Fibroblast of skin of back (primary cell): ENCODE measurements at regions not wholly inside any gene's neighbourhood (a gene's known extent, or its start where the extent isn't known, plus 50 kb on each side); places are given as distances from the start of the nearest gene placed in this dataset.
"Not testable (repeated sequence)": the region's sequence is repeated elsewhere in the genome, so short reads cannot be mapped to it uniquely, and the experiment has no call there.

Experiments
- DNase-seq: peaks from one replicate; pipeline ENCODE4 v3.0.0-alpha.2; 2013

DNA sequence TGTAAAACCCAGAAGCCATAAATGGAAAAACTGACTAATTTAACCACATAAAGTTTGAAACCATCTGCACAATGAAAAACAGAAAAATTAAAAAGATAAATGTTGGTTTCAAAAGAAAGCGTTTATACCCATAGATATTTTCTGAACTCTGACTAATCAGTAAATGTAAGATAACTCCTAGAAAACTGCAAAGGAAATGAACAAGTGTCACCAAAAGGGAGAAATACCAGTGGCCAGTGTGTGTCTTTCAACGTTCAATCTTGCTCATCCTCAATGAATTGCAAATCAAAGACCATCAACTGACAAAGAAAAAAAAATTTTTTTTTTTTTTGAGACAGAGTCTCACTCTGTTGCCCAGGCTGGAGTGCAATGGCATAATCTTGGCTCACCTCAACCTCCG lies 180.1 kb downstream of the SYK start:
- no peak for DNase-seq

DNA sequence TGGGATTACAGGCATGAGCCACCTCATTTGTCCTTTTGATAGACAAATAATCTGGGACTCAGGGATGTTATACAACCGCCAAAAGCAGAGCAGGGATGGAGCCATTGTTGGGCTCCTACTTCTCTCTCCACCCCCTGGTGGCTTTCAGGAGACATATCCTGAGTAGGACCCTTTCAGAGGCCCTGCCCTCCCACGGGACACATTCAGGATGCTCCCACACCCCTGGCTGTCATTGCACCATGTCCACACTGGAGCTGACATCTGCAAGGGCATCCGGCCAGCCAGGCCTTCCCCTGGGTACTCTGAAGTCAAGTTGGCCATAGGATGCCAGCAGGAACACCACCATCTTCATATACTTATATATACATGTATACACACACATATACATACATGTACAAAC lies 181.8 kb downstream of the SYK start:
- DNase-seq = no peak

DNA sequence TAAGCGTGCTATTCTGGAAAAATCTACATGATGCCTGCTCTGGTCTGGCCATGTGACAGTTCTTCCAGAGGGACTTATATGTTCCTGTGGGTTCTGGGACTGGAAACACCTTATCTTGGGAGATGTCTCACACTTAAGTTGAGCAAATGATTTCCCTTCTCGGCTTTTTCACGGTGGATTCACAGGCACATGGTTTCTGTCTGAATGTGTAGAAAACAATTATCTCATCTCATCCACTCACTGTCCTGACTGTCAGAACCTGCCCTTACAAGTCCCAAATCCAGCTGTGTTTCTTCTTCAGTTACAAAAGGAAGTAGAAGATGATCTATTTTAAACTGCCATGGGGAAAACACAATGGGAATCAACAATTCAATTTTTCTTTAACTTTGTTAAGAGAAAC lies 184.0 kb downstream of the SYK start:
- no peak for DNase-seq

DNA sequence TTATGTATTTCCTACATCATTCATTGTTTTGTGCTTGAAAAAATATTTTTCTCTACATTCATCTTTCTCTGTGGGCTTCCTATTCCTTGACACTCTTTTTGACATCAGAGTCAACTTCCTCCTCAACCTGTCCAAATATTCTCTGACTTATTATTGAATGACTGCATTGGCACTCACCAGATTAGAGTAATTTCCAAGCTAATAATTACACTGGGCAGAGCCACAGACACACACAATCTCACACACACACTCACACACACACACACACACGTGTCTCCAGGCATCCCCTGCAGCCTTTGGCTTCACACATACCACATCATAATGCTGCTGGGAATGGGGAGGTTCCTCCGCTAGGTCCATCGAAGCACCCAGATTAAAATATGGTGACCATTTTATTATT lies 184.5 kb downstream of the SYK start:
- DNase-seq = no peak

DNA sequence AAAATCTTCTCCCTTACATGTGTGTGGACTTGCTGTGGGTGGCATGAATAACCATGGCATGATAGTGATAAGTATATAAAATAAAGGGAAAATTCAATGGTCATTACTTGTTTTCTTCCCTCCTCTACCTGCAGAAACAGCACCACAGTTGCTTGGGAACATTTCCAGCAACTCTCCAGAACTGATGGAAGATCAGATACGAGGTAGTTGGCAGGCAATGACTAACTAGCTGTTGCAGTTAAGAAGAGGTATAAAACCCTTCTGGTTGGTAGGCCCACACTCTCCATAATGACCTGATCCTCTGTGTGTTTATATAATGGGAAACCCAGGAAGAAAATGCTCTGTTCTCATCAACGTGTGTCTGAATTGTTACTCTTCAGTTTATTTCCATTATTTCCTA lies 185.9 kb downstream of the SYK start:
- no peak for DNase-seq

DNA sequence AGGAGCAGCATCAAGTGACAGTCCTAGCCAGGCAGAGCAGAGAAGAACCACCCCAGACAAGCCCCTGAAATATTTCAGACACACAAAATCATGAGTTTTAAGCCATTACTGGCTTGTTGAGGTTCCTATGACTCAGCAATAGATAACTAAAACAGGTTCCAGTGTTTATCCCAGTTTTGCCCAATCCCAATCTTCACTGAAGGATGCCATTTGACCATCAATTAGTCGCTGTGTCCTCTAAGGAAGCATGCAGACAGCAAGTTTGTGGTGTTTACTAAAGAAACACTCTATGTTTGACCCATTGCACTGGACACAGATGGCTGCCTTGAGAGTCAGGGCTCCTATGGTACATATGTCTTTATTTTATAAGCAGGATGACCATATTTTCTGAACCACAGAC lies 186.7 kb downstream of the SYK start:
- no peak for DNase-seq

DNA sequence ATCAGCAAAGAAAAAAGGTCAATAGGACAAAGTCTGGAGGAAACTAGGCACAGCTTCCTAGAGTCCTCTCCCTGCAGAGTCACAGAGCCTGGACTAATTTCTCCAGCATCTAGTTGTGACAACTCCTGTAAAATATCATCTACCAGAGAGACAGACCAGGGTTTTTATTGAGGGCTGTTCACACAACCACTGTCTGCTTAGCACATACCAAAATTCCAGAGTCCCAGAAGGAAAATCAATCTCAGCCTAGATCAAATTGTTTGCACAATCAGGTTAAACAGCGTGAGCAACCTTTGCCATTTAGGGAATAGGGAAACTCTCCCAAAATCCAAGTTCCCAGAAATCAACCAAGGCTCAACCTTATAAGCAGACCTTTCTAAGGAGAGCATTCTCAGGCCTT lies 190.3 kb downstream of the SYK start:
- peak; percentile 57 for DNase-seq

DNA sequence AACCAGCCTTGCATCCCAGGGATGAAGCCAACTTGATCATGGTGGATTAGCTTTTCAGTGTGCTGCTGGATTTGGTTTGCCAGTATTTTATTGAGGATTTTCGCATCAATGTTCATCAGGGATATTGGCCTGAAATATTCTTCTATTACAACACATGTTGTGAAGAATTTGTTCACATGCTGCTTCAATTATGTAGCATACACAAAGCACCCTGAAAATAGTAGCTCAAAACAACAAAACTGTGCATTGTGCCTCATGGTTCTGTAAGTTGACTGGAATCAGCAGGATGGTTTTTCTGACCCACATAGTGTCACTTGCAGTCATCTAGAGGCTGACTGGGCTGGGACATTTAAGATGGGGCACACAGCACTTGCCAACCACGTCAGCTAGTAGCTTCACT lies 193.9 kb downstream of the SYK start:
- DNase-seq = no peak

DNA sequence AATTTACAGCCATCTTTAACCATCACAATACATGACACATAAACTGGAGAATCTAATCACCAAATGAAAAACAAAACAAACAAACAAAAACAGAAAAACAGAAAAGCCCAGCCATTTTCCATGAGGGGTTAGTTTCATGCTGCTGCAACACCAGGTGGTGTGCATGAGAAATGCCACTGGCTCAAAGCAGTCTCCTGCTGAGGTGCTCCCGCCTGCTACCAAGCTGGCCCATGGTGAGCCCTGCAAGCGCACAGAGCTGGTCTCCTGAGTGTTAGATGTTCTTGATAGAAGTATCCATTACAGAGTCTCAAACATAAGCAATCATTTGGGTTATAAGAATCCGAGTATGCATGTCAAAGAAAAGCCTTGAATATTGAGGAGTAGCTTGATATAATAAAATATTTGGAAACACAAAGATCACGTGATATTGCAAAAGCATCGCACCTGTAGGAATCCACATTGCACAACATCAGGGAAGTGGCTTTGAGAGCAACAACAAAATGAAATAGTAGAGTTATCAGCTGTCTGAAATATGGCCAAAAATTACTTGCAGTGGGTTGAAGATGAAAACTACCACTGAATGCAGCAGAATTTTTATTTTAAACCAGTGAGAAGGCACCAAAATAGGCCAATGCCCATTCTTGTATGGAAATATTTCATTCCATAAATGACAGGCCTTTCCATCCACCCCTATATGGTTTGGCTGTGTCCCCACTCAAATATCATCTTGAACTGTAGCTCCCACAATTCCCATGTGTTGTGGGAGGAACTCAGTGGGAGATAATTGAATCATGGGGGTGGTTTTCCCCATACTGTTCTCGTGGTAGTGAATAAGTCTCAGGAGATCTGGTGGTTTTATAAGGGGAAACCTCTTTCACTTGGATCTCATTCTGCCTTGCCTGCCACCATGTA lies 194.8 kb downstream of the SYK start:
- DNase-seq = peak; percentile 37

DNA sequence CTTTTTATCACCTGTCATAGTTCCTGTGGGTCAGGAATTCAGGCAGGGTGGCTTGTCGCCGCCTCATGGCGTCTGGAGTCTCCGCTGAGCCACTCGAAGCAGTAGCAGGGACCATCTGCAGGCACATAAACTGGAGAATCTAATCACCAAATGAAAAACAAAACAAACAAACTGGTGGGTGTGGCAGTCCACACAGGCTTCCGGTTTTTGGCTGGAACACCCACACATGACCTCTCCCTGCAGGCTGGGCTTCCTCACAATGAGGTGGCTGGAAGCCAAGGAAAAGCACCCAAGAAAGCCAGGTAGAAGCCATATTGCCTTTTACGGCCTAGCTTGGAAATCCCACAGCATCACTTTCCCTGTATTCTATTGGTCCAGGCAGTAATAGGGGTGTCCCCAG lies 197.0 kb downstream of the SYK start:
- no peak for DNase-seq

DNA sequence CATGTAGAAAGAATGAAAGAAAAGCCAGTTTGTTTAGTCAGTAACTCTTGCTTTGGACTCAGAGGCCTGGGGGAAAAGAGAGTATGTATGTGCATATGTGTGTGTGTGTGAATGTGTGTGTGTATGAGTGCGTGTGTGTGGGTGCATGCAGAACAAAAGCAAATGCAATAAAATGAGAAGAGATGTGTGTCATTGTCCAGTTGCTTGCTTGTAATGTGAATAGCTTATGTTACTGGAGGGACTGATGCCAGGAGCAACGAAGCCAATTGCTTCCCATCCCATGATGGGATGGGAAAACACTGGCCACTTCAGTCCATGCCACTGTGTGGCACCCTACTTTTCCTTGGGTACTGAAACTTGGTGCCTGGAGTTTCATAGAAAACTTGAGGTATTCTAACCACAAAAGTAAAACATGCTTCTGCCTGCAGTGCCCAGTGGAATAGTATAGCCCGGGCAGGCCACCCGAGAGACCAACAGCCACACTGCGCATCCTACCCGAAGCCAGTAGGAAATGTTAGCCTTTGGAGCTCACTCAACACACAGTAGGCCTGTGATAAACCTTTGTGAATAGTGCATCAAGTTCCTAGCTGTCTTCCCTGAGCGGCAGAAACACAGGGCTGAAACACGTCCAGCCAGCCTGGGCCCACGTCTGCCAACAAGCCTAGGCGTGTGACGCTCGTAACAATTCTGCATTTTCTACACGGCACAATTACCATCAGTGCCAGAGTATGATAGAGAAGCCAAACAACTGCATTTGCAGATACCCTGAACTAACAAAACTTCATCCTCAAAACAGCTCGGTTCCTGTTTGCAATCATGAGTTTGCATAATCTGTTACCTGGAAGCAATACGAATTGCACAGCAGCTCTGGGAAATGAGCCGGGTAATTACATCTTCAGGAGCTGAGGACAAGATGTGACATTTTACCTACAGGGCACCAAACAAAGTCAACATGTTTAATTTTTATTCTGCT lies 198.1 kb downstream of the SYK start:
- DNase-seq = no peak

DNA sequence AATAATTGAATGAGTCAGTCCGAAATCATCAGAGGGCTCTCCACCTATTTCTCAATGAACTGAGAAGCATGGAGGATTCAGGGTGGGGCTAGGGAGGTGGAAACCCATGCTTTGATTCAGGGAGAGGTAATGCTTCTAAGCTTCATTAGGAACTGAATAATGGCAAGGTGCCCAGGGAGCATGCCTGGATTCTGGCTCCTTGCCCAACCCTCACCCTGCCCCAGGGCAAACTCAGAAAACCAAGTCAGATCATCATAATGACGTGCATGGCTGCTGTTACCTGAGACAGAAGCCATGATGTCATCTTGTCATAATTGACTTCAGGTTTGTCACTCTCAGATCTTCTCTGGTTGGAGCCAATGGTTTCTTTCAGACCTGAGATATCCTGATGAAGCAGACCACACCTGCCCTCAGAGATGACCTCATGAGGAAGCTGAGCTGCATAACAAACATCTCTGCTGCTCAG lies 199.6 kb downstream of the SYK start:
- DNase-seq = peak; percentile 28

DNA sequence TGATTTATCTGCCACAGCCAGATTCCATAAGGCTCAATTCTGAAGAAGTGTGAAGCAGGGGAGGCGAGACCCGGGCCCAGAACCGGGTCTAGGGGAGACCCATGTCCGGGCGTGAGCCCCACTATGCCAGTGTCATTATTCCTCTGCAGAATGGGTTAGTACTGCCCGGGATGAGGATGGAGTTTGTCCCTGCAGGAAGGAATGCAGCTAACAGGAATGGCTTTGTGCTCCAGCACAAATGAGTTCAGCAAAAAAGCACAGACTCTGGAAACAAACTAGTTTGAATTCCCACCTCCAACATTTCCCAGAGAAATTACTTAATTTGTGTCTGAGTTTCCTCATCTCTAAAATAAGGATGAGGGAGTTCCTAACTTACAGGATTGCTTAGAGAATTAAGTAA lies 202.9 kb downstream of the SYK start:
- no peak for DNase-seq

DNA sequence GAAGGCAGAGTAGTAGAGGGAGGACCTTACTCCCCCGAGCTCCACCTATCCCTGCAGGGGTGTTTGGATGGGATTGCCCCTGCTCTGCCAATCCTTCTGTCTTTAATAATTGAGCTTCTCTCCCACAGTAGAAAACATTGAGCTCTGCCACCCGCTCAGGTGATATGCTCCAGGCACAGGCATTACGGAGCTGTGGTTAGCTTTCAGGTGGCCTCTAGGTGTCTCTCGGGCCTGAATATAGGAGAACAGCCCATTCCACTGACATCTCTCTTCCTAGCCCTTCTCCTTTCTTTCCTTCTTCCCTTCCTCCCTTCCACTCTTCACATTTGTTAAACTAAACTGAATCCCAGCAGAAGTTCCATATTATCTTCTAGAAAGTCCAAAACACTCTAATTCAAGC lies 203.4 kb downstream of the SYK start:
- DNase-seq = no peak

DNA sequence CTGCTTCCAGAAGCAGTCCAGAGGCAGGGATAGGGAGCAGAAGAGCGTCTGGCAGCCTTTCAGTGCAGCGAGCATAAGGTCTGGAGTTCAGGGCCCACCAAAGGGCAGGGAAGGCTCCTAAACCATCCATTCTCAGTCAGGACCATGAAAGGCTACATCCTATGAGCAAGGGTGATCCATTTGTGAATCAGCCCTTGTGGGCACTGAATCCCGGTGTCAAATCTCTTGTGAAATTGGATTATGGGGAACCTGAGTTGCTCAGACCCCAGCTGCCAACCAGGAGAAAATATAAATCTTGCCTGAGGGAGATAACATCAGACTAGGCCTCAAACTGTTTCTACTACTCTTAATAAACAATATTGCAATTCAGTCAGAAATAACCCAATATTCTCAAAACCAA lies 204.4 kb downstream of the SYK start:
- DNase-seq = no peak

DNA sequence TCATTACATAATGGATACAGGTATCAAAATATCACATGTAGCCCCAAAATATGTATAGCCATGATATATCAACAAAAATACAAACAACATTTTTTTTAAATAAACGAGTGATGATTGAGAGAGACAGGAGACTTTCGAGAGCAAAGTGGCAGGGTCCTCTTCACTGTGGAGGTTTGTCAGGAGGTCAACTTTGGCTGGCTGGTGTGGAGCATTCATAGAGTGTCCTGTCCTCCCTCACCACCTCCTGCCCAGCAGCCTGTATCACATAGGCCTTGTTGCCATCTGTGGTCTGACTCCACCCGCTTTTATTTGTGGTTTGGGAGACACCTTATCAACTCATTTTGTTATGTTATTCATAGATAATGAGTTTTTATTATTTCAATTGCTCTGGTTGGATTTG lies 206.9 kb downstream of the SYK start:
- DNase-seq = no peak

DNA sequence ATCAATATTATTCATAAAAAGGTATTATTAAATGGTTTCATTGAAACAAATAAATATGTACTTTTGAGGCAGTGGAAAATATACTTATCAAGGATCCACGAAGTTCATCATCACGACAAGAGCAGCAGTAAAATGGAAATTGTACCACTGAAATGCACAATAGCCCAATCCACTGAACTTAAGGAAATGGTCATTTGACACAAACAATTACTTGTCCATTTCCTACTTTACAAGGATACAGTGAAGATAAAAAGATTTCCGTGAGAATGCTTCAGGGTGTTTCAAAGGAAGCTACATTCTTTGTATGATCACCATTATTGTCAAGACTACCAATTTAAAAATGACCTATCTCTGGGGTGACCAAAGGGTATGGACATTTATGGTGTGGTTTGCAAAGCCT lies 210.3 kb downstream of the SYK start:
- no peak for DNase-seq

DNA sequence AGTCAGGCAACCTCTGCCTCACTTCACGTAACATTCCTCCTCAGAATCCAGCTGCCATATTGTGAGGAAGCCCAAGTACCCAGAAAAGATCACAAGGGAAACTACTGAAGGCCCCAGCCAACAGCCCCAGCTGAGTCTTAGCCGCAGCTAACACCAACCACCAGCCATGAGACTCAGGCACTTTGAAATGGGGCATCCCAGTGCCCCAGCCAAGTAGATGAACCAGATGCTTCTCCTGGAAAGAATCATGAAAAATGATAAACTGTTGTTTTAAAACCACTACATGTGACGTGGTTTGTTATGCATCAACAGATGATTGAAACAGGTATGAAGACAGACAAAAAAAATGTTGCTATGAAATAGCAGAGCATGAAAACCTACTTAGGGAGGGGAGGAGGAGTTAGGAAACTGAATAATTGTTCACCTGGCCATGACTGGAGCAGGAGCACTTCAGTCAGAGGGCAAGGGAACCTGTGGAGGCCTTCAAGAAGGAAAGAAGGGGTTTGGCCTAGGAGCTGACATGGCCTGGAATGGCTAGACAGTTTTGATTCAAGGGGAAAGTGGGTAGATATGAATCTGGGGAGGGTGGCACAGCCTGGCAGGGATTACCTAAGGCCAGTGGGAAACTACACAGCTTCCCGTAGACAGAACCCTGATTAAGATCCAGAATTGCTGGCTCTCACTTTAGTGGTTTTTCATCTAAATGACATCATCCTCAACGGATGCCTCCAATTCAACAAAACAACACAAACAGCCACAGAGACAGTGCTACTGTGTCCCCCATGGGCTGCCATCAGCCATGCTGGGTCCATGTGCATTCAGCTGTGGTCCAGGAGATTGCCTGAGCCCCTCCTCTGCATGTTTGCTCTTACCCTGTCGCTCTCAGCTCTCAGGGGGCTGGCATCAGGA lies 211.6 kb downstream of the SYK start:
- DNase-seq = no peak

DNA sequence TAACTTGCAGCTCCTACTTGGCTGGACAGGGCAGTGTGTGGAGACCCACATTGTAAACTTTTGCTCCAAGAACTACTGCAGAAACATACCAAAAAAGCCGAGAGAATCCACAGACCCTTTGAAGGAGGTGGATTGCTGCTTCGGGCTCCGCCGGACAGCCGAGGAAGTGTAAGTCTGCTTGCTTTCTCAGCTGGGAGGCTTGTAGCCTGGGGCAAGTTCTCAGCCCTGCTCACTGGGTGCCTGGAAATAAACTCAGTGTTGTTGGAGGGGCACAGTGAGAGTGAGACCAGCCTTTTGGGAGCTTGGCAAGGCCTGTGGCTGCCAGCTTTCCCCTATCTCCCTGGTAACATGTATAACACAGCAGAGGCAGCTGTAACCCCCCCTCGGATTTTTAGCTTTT lies 215.6 kb downstream of the SYK start:
- no peak for DNase-seq

DNA sequence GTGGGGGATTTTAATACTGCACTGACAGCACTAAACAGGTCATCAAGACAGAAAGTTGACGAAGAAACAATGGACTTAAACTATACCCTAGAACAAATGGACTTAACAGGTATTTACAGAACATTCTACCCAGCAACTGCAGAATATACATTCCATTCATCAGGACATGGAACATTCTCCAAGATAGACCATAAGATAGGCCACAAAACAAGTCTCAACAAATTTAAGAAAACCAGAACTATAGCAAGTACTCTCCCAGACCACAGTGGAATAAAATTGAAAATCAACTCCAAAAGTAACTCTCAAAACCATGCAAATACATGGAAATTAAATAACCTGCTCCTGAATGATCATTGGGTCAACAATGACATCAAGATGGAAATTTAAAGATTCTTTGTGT lies 218.3 kb downstream of the SYK start:
- DNase-seq = not testable (repeated sequence)

DNA sequence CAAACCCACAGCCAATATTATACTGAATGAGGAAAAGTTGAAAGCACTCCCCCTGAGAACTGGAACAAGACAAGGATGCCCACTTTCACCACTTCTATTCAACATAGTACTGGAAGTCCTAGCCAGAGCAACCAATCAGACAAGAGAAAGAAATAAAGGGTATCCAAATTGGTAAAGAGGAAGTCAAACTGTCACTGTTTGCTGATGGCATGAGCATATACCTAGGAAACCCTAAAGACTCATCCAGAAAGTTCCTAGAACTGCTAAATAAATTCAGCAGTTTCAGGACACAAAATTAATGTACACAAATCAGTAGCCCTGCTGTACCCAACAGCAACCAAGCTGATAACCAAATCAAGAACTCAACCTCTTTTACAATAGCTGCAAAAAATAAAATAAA lies 220.0 kb downstream of the SYK start:
- not testable (repeated sequence) for DNase-seq

DNA sequence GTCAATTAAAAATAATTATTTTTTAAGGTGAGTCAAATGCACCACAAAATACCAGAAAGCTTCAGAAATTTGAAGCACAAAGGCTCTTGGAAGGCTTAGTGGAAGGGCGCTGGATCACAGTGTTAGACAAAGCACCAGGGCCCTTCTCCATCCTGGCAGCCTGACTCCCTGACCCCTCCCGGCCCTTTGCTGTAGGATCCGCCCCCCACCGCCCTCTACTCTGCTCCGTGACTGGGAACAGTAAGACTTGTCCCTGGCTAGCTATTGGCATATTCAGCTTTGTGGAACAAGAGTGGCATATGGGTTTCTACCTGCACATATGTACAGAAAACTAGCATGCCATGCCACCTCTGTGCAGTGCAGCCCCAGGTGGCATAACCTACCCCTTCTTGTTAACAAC lies 222.1 kb downstream of the SYK start:
- no peak for DNase-seq
